Stomach (tissue), 8 donors: ENCODE measurements at regions not wholly inside any gene's neighbourhood (a gene's known extent, or its start where the extent isn't known, plus 50 kb on each side); places are given as distances from the start of the nearest gene placed in this dataset.

Source experiments
- DNase-seq, 2 donors: peaks; one replicate each; pipeline versions ENCODE4 v3.0.0 to v3.0.0-alpha.2; 2013 to 2019
- H3K27ac ChIP-seq, 5 donors: fragments of 200-600 bp in 4 of 5; sonication (generic) in 4 of 5; one replicate each; pipeline ENCODE4 v1.5.1; 2013 to 2019; ENCODE audit warnings: mild to moderate bottlenecking in 1 of 5, moderate library complexity in 1 of 5
- H3K27me3 ChIP-seq, 3 donors: fragments of 200-600 bp; sonication (generic); one replicate each; pipeline ENCODE4 v1.5.1; 2017 to 2019; ENCODE audit warnings: mixed run types in 1 of 3
- H3K36me3 ChIP-seq, 4 donors: fragments of 200-600 bp; sonication (generic); 1 replicate in 3 of 4; 2 replicates in 1 of 4; pipeline ENCODE4 v1.5.1; 2016 to 2019
- H3K4me1 ChIP-seq, 4 donors: fragments of 200-600 bp; sonication (generic); one replicate each; pipeline ENCODE4 v1.5.1; 2016 to 2019
- H3K4me3 ChIP-seq, 4 donors: fragments of 200-600 bp; sonication (generic) in 3 of 4; one replicate each; pipeline ENCODE4 v1.5.1; 2016 to 2019; ENCODE audit warnings: mild to moderate bottlenecking in 1 of 4
- H3K9me3 ChIP-seq, 4 donors: fragments of 200-600 bp; sonication (generic); one replicate each; pipeline ENCODE4 v1.5.1; 2016 to 2019
- EP300 ChIP-seq: sonication (generic); formaldehyde crosslinking; IDR thresholded peaks from one replicate; pipeline ENCODE4 v1.6.1; 2017; ENCODE audit warnings: antibody characterized with exemption
- POLR2A ChIP-seq, 4 donors: fragments of 450-650 bp; IDR thresholded peaks; one replicate each; pipeline ENCODE4 v1.6.1; 2016; ENCODE audit warnings: antibody characterized with exemption in 4 of 4, control low read depth in 2 of 4, mild to moderate bottlenecking in 1 of 4, moderate library complexity in 1 of 4
- POLR2AphosphoS5 ChIP-seq, 3 donors: sonication (generic); formaldehyde crosslinking; IDR thresholded peaks; one replicate each; pipeline ENCODE4 v1.6.1; 2016; ENCODE audit warnings: antibody characterized with exemption in 3 of 3
- WGBS, 5 donors: extraction: QIAGEN DNeasy Blood & Tissue Kit in 3 of 5; methylation state at CpG; one replicate each; pipeline versions ENCODE4 v1.1.5 to v1.1.7; 2013 to 2018; 5-methylcytosine and 5-hydroxymethylcytosine counted together
- intact Hi-C: fragments of 100-400 bp; cut with DNase I; formaldehyde crosslinking; loops from one replicate; pipeline ENCODE4 v1.15.1; 2023; ENCODE audit warnings: low total_unique reads
- TF ChIP-seq, protein P1 (sequence below), 7 experiments: fragments of 450-650 bp in 4 of 7; fragments of 200-600 bp in 3 of 7; sonication (generic) in 3 of 7; IDR thresholded peaks; one replicate each; pipeline ENCODE4 v1.5.1; 2016 to 2019; ENCODE audit warnings: antibody characterized with exemption in 7 of 7, control low read depth in 2 of 7, mild to moderate bottlenecking in 1 of 7
- donor health status: healthy with polysubstance abuse.
- donor health status: Bipolar disorder and iron deficiency.
- donor health status: healthy.

DNA sequence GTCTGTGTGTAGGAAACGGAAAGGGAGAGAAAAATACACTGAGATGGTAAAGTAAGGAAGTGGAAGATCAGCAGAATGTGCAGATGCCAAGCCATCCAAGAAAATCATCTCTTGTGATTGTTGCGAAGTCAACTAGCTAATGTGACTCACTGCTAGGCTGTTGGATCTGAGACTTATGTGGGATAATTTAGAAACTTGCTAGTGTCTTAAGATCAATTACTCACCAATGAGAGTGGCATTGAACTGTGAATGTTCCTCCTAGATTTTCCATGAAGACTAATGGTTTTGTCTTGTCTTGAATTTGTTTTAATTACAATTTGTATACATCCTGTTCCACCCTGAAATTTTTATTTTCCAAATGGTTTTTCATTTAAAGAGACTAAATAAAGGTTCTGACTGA, 771.6 kb downstream of the EFNB2 start:
- no peaks in the 10 kb centered on the region for H3K27me3 ChIP-seq
- DNase-seq = no peak
- WGBS, 5 donors = 85 to 95% (median 89%) methylated on average over 2 of the region's 2 CpGs
- no peak for TF ChIP-seq EP300
- TF ChIP-seq, protein P1, sequence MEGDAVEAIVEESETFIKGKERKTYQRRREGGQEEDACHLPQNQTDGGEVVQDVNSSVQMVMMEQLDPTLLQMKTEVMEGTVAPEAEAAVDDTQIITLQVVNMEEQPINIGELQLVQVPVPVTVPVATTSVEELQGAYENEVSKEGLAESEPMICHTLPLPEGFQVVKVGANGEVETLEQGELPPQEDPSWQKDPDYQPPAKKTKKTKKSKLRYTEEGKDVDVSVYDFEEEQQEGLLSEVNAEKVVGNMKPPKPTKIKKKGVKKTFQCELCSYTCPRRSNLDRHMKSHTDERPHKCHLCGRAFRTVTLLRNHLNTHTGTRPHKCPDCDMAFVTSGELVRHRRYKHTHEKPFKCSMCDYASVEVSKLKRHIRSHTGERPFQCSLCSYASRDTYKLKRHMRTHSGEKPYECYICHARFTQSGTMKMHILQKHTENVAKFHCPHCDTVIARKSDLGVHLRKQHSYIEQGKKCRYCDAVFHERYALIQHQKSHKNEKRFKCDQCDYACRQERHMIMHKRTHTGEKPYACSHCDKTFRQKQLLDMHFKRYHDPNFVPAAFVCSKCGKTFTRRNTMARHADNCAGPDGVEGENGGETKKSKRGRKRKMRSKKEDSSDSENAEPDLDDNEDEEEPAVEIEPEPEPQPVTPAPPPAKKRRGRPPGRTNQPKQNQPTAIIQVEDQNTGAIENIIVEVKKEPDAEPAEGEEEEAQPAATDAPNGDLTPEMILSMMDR (IDR thresholded peaks at IDR 0.05) = no peak
- TF ChIP-seq POLR2AphosphoS5 (IDR thresholded peaks at IDR 0.05) = no peak
- TF ChIP-seq POLR2A (IDR thresholded peaks at IDR 0.05) = no peak
- no peaks in the 10 kb centered on the region for H3K9me3 ChIP-seq
- intact Hi-C loops = no loop called here
- H3K4me3 ChIP-seq = no peak overlapping the region
- no peak overlapping the region for H3K27ac ChIP-seq
- no peaks in the 10 kb centered on the region for H3K36me3 ChIP-seq
- no peaks in the 10 kb centered on the region for H3K4me1 ChIP-seq

DNA sequence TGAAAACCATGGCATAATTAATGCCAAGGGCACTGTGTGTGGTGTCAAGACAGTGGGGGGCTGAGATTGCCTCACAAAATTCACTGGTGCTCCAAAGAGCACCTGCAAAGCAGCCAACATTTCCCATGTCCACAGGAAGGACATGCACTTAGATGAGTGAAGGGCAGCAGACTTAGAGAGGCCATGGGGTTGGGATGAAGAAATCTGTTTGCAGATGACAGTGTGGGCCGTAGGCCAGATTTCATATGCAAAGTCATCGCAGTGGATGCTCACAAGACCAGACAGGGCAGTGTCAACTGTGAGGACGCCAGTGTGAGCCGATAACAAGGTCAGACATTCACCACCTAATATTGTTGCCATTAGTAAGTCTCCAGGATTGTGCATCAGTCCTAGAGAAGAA, 773.4 kb downstream of the EFNB2 start:
- Histone ChIP-seq H3K27ac (no peak overlapping the region), H3K4me3 (no peak overlapping the region), H3K36me3 (no peaks in the 10 kb centered on the region), H3K27me3 (no peaks in the 10 kb centered on the region), H3K9me3 (no peaks in the 10 kb centered on the region), H3K4me1 (no peaks in the 10 kb centered on the region)
- no peak for TF ChIP-seq POLR2A (IDR thresholded peaks at IDR 0.05)
- TF ChIP-seq, protein P1 (IDR thresholded peaks at IDR 0.05) = no peak
- no peak for TF ChIP-seq EP300
- no peak for TF ChIP-seq POLR2AphosphoS5 (IDR thresholded peaks at IDR 0.05)
- DNase-seq = no peak
- intact Hi-C loops = no loop called here
- WGBS, 5 donors = 82 to 96% (median 93%) methylated on average over 4 of the region's 4 CpGs

DNA sequence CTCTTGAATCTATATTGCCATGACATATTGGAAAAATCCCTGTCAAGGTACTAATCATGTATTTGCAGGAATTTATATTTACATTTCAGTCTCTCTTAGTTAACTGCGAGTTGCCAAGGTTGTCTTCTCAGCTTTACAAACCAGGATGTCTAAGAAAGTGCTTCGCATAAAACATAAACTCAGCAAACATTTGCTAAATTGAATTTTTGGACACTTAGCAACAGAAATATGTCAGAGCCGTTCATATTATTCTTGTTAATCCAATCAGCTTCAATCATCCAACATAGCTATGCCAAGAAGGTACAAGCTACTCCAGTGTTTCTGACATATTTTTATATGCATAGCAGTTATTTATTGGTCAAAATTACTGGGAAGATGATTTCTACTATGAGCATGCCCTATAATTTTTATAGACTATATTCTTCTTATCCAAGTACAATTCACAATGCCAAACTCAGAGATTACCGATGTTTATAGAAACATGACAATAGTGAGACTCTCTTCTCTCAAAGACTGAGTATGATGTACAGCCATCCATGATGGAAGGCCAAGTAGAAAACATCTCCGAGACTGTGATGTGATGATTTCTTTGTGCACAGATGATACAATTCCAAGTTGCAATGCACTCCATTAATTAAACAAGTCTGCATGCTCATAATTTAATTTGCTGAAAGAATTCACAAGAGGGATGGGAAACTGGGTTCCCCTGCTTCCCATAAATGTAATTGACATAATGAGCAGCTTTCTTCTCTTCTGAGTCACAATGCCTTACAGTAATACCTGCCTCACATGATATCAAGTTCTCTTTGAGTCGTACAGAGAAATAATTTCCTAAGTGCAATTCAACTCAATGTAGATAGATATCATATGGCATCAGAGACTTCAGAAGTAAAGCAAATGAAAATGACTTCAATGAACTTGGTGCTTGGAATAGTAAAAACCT, 776.3 kb downstream of the EFNB2 start:
- WGBS, 5 donors = 66 to 81% (median 76%) methylated on average over 6 of the region's 6 CpGs
- DNase-seq = peak in 1 of 2 donors; percentile 5
- H3K36me3 ChIP-seq = no peaks in the 10 kb centered on the region
- no peaks in the 10 kb centered on the region for H3K9me3 ChIP-seq
- no peak overlapping the region for H3K4me3 ChIP-seq
- no peak overlapping the region for H3K27ac ChIP-seq
- TF ChIP-seq, protein P1 (IDR thresholded peaks at IDR 0.05) = no peak
- TF ChIP-seq EP300 (no peak), POLR2AphosphoS5 (IDR thresholded peaks at IDR 0.05) (no peak), POLR2A (IDR thresholded peaks at IDR 0.05) (no peak)
- intact Hi-C loops = no loop called here
- no peaks in the 10 kb centered on the region for H3K27me3 ChIP-seq
- H3K4me1 ChIP-seq = no peaks in the 10 kb centered on the region

DNA sequence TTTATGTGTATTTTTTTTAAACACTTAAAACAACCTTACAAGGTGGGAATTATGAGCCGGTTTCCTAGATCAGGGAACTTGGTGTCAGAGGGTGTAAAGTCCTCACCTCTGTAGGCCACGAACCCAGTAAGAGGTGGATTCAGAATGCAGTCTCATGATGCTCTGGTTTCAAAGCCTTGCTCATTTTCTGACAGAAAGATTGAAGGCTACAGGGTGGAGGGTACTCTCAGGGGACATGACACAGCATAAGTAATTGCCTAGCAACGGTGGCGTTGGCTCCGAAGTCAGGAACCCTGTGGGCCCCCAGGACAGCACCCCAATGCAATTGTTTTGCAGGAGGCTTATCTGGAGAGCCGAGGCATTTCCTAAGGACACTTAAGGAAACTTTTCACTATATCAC, 794.7 kb downstream of the EFNB2 start:
- Histone ChIP-seq H3K9me3 (no peaks in the 10 kb centered on the region), H3K27me3 (no peaks in the 10 kb centered on the region), H3K4me3 (no peak overlapping the region), H3K36me3 (no peaks in the 10 kb centered on the region), H3K27ac (no peak overlapping the region), H3K4me1 (no peaks in the 10 kb centered on the region)
- intact Hi-C loops = no loop called here
- WGBS, 5 donors = 36 to 53% (median 38%) methylated on average over 6 of the region's 6 CpGs
- no peak for DNase-seq
- TF ChIP-seq, protein P1 (IDR thresholded peaks at IDR 0.05) = no peak
- no peak for TF ChIP-seq POLR2A (IDR thresholded peaks at IDR 0.05)
- no peak for TF ChIP-seq POLR2AphosphoS5 (IDR thresholded peaks at IDR 0.05)
- no peak for TF ChIP-seq EP300
